IPS-11a (cell line): ENCODE measurements at regions not wholly inside any gene's neighbourhood (a gene's known extent, or its start where the extent isn't known, plus 50 kb on each side); places are given as distances from the start of the nearest gene placed in this dataset.

ENCODE experiments used
- H3K4me3 ChIP-seq: one replicate; pipeline ENCODE4 v1.5.1; 2013; ENCODE audit warnings: low read depth, low read length, control low read depth

DNA sequence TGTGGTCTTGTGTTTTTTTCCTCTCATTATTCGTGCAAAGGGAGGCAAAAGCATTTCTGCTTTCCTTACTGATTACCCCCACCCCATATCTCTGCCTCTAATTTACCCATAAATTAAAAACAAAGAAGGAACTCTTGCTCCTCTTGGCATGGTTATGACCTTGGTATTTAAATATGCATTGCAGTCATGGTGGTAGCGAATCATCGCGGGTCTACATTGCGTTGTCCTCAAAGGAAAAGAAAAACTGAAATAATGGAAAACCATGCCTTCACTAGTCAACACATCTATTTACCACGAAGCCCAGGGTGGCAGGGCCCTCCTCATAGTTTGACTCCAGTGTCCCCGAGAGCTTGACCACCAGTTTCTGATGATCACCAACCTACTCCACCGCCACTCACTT lies 126.7 kb upstream of the PARP11 start:
- no peak overlapping the region for H3K4me3 ChIP-seq

DNA sequence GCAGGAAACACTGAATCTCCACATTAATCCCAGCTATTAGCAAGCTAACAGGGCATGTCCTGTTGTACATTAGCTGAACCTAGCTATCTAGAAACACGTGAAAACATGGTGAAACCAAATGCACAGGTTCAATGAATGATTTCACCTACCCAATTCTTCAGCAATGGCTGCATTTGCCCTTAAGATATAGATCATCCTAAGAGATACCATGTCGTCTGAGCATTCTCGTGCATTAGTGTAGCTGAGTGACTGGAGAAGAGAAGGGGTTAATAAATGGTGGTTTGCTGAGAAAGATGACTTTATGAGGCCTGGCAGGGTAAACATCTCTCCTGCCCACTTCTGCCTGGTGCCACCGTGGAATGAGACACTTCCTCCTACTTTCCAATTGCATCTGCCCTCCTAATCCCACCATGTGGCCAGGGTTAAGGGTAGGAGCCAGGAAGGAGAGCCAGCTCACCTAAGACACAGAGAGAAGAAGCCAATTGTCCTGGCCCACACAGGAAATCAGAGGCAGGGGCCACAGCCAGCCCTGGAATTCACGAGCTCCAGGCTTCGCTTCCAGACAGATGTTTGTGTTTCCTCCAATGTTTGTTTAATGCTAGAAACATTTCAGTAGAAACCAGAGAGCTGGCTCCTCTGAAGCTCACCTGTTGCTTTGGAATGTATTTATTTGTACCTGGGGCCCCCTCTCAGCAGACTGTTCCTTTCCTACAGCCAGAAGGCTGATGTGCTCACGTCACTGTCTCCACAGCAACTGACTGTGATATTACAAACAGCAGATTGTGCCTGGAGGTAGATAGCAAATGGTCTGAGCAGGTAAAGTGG lies 126.0 kb upstream of the PARP11 start:
- no peak overlapping the region for H3K4me3 ChIP-seq

DNA sequence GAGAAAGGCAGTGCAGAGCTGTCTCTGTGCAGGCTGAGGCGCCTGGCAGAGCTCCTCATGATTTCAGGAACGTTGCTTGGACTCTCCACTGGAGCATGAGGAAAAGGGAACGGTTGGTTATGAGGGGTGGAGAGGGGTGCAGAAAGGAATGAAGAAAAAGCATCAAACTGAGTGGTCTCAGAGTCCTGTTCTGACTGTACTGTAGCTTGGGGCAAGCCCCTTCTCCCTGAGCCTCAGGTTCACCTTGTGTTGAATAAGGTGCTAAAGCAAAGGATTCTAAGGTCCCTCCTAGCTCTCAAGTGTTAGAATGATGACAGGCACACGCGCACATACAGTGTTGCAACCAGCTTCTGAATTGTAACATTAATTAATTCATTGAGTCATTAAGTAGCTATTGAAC lies 125.2 kb upstream of the PARP11 start:
- no peak overlapping the region for H3K4me3 ChIP-seq

DNA sequence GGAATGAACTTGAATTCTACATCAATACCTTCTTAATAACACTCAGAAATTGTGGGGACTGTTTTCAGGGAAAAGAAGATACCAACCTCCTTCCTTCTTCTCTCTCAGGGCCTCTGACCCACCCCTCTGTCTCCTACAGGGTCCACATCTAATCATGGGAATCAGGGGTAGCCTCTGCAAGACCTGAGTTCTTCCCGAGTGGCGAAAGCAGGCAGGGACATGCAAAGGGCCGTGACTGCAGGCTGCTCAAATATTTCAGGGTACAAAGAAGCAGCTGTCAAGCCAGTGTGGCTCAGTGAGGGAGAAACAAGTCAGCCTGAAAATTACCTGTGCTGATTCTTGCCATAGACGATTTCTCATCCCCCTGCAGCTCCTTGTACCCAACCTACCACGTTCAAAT lies 123.1 kb upstream of the PARP11 start:
- no peak overlapping the region for H3K4me3 ChIP-seq

DNA sequence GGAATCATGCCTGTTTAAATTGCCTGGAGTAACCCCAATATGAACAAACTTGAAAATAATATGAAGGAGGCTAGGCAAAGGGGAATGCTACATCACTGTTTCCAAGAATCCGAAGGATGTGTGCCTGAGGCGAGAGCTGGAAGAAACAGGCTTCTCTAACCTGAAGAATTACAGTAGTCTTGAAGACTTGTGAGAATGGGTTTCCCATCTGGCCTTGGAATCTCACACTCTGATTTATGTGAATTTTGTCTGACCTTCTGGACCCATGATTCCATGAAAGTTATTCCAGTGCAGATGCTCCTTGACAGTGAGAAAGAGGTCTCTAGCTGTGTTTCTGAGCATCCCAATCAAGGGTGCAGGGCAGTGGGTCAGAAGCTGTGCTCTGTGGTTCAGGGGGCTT lies 122.1 kb upstream of the PARP11 start:
- H3K4me3 ChIP-seq, result no peak overlapping the region

DNA sequence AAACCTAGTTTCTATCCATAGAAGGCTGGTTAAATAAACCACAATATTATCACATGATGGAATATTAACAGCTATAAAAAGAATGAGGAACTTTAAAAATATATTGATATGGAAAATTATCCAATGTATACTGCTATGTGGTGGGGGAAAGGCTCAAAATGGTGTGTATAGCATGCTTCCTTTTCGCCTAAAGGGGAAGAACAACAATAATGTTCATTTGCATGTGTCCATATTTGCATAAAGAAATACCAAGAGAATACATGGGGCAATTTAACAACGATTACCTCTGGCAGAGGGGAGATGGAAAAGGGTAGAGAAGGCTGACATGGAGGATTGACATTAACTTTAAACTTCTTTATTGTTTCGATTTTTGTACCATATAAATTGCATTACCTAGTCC lies 121.3 kb upstream of the PARP11 start:
- H3K4me3 ChIP-seq, result no peak overlapping the region

DNA sequence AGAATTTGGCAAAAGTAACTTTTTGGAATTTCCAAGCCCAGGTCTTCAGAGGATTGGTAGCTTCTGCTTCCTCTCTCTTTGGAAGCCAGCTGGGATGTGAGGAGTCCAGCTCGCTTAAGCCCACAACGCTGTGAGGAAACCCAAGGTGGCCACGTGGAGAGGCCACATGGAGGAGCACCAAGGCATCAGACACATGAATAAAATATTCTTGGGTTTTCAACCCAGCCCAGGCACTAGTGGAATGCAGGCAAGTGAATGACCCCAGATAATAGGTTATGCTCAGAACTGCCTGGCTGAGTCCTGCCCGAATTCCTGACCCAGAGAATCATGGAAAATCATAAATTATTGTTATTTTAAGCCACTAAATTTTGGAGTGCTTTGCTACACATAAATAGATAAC lies 119.7 kb upstream of the PARP11 start:
- H3K4me3 ChIP-seq, result no peak overlapping the region

DNA sequence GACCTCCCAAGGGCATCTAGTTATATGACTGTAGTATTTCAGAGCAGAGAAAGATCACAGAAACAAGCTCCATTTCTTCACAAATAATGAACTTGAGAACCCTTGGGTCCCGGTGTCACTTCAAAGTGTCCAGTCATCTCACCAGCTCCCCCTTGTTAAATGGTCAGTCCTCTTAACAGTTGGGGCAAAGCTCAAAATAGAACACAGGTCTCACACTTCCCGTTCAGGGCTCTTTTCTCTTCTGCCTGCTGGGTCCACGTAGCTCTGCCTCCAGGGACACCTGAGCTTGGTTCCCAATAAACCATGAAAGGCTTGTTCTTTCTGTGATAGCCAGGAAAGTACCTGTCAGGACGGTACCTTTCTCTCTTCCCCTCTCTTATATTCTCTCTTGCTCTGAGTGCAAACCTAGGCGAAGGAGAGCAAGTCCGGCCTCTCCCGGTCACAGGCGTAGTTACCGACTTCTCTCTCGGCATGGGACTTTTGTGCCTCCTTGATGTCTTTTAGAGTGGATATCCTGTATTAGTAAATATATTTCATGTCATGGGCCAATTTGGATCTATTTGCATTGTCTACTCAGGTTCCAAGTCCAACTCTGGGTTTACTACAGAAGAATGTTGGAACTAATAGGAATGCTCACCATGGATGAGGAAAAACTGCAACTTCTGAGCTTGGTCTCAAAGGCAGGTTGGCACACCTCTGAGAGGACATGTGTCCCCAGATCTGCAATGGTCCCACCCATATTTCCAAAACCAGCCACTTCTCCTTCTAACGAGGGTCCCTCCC lies 118.8 kb upstream of the PARP11 start:
- H3K4me3 ChIP-seq, result no peak overlapping the region

DNA sequence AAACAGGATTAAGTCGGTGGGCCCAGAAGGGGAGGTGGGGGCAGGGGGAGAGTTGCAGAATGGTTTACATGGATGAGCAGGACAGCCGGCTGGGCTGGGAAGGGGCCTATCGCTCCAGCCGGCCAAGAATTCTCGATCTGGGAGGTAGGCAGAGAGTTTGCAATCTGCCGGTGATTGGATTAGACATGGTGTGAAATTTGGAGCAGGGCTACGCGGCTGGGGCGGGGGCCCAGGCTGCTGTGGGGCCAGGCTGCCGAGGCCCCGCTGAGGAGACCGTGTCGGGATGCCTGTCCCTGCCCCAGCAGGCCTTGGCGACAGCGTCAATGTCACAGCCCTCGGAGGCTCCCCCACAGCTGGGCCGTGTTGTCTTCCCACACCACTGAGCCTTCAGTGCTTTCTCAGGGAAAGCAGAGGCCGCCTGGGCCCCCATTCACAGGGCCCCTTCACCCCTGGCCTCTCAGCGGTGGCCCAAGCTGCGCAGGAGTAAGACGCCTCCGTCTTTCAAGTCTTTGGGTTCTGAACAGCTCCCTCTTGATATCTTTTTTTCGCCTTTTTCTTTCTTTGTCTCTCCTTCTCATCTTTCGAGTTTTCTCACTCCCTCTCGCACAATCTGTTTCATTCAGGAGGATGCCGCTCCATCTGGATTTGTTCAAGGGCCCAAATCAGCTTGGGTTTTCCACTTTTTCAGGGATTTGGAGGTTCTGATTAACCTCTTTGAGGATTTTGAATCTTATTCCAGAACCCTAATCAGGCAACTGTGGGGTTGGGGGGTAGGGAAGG lies 117.5 kb upstream of the PARP11 start:
- H3K4me3 ChIP-seq, result no peak overlapping the region

DNA sequence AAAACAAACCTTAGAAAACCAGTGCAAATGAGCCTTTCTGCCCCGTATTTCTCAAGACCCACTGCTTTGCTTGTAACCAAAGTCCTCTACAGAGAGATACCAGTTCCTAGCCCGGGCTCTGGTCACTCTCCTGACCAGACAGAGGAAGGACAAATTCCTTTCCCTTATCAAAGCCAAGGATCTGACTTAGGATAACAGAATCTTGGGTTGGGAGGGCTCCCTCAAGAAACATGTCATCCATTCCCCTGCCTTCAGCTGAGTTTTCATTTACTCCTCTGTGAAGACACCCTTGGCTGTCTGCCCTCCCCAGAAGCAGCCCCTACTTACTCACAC lies 116.0 kb upstream of the PARP11 start:
- H3K4me3 ChIP-seq, result no peak overlapping the region

DNA sequence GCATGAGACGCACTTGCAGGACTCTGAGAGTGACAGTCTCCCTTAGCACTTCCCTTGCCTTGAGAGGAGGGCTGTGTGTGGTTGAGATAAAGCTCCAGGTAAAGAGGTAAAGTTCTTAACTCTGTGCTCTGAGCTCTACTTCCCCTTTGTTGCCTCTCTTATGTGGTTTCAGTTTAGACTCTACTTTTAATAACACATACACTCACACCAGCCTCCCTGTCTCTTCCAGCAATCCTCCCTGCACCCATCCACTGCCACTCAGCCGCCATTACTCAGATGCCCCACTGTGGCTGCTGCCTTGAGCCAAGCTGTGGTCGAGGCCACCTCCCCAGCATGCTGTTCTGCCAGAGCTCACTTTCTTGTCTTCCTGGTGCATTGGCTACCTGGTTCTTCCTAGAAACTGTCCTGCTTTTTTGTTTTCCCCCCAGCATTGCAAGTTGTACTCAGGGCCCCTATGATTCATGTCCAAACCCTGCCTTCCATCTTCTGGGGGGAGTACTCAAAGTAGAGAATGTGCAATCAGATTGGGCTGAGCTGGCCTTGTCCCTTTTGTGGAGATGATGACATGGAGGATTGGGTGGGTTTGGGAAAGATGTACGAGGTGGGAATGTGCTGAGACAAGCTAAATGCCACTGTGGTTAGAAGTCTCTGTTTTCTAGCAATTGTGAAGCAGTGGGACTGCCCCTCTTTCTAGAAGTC lies 115.5 kb upstream of the PARP11 start:
- no peak overlapping the region for H3K4me3 ChIP-seq

DNA sequence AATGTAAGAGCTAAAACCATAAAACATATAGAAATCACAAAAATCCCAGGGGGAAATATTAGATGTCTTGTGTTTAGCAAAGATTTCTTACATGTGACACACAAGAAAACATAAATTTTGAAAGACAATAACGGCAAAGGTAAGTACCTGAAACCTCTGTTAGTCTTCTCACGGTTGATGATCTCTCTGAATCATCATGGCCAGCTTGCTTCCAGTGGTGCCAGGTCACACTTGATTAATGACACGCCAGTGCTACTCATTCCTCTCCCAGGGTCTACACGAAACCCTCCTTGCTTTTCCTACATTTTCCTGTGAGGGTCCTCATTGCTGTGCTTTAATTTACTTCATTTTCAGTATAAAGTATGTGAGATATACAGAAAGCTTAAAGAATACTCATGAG lies 114.4 kb upstream of the PARP11 start:
- no peak overlapping the region for H3K4me3 ChIP-seq

DNA sequence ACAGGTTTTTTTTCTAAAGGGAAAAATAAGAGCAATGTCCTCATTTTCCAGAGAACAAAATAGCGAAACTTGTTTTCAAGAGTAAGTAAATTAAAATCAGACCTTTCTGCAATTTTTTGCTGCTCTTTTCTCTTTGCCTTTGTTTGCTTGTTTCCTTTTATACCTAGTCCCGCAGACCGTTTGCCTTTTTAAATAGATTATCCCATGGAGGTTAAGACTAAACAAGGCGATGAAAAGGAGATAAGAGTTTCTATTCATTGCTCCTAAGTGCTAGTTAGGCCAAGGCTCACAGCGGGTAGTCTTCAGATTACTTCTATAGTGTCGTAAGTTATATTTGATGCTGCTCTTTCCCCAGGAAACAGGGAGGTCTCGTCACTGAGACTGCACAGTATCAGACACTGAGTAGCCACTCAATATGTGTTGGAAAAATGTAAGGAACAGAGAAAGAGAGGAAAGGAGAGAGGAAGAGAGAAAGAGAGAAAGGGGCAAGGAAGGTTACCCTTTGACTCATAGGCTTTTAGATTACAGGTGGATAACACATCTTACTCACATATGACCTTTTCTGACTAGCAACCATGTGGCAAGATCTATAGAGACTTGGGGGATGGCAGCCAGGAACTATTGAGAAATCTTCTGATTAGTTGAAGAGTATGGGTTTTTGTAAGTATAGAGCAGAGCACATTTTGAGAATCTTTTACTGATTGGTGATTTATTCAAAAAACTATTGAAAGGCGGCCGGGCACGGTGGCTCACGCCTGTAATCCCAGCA lies 107.5 kb upstream of the PARP11 start:
- no peak overlapping the region for H3K4me3 ChIP-seq

DNA sequence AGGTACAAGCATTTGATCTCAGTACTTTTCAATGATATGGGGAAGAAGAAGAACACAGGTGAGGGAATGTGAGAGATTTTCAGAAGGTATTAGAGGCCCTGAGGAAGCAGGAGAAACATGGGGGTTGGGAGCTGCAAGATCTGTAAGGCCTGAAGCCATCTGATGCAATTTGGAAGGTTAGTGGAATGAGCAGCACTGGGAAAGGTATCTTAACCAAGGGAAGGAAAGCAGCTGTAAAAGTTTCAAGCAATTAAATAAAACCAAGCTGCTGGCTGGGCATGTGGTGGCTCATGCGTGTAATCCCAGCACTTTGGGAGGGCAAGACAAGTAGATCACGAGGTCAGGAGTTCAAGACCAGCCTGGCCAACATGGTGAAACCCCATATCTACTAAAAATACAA lies 104.4 kb upstream of the PARP11 start:
- no peak overlapping the region for H3K4me3 ChIP-seq

DNA sequence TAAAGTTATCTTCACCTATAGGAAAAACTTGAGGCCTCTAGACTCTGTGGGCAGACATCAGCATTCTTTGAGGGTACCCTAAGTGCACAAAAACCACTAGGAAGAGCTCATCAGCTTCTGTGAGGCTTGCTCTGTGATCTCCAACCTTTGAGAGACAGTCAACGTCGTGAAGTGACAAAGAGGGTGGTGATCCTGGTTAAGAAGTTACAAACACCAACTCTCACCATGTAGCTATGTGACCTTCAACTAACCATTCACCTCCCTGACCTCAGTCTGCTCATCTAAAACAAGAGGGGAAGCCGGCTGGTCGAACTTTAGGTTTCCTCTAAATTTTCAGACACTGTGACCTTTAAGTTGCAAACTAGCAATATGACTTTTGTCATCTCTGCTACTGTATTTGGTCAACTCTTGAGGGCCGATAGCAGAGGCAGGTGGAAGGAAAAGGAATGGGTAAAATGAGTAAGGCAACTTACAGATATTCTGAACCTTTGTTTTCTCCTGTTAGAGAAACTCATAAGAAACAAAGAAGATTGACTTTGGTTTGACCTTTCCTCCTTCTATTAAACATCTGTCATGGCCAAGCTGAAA lies 103.2 kb upstream of the PARP11 start:
- H3K4me3 ChIP-seq, result no peak overlapping the region

DNA sequence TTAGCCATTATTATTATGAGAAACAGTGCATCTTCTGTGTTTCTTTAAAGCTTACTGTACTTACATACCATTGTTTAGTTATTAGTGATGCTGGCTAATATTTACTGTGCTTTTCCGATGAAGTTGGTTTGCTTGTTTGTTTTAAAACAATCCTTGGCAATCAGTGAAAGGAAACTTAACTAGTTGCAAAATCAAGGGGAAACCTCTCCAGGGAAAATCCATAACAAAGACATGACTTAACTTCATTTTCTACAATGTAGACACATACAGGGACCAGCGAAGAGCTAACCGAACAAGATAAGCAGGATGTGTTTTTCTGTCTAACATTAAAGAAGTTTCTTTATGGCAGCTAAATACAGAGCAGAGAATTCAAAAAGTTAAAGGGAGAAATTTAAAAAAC lies 102.5 kb upstream of the PARP11 start:
- no peak overlapping the region for H3K4me3 ChIP-seq

DNA sequence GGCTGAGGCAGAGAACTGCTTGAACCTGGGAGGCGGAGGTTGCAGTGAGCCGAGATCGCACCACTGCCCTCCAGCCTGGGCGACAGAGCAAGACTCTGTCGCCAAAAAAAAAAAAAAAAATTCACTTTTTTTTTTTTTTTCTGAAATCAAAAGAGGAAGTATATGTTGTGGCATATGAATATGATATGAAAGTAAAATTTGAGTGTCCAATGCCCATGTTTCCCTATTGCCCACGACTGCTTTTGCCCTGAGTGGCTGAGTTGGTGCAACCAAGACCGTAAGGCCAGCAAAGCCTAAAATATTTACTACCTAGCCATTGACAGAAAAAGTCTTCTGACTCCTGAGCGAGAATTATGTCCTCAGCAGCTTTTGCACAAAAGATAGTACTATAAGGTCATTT lies 101.7 kb upstream of the PARP11 start:
- no peak overlapping the region for H3K4me3 ChIP-seq

DNA sequence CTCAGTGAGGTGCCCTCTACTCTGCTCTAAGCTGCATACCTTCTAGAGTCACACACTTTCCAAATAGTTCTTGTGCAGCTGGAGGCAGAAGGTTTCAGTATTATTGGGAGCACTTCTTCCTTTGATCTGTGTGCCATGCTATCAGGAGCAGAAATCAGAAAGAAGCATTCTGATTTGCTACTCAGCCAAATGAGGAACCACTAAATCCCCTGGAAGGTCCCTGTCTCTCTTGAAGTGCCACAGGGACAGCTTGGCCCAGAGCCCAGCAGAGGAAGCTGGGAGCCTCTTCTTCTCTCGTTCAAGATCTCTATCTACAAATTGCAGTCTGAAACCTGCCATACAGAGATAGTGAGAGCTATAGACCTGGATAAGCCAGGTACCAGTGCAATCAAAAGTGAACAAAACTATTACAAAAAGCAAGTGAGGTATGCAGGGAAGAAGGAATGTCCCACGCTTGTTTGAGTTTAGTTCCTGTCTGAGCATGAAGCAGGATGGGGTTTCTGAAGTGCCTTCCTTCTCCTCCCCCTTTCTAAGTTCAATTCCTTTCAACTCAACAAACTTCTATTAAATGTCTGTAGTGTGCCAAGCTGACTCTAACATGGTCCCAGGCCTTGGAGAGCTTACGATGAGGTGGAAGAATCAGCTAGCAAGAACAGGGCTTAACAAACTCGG lies 100.9 kb upstream of the PARP11 start:
- H3K4me3 ChIP-seq, result no peak overlapping the region

DNA sequence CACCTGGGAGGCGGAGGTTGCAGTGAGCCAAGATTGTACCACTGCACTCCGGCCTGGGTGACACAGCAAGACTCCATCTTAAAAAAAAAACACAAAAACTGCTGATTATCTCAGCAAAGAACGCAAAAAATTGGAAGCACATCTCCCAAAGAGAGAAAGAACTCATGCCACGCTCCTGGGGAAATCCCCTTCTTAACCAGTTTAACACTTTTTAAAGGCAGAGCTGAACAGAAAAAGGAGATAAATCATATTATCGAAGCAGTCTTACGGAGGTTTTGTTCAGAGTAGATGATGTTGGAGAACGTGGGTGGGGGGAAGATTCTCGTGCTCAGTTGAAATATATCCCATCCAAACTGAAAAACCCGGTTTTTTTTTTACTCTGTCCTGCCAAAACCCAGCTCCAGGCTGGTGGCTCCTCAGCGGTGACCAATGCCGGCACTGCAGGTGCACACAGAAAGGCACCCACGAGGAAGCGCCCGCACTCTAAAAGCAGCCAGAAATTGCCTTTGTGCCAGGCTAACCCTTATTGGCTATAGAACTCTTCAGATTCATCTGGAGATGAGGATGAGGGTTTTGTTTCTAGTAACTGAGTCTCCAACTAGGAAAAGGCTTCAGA lies 100.2 kb upstream of the PARP11 start:
- H3K4me3 ChIP-seq, result no peak overlapping the region
